ENCODE measurements at regions not wholly inside any gene's neighbourhood (a gene's known extent, or its start where the extent isn't known, plus 50 kb on each side); places are given as distances from the start of the nearest gene placed in this dataset.

DNA sequence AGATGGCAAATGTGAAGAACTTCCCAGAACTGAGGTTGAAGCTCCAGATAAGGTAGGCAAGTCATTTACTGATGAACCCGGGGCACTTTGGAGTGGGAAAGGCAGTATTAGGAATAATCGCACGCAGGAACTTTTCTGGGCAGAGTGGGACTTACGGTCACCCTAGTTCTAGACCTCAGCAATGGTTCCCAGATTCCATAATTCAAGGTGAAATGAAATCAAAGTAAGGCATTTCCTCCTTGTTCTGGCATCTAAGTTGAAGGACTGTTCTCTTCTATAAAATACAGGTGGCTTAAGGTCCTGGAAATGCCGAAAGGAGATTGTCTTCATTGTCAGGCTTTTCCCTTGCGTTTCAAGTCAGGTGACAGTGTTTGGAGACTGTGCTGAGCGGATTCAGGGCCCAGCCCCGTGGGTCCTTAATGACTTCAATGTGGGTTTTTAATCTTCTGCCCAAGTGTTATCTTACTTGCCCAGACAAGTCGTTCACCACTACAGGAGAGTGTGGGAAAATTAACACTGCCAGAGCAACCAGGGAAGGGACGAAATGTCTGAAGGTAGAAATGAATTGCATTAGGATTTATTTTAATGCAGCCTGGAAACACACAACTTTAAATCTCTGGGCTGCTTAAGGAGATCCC, 52.1 kb upstream of the STOX2 start:
- DNase-seq: no peak

GRCh38 chr4:183853548-183853940, 51.6 kb upstream of the STOX2 start:
- no peak for DNase-seq
